ENCODE measurements at regions not wholly inside any gene's neighbourhood (a gene's known extent, or its start where the extent isn't known, plus 50 kb on each side); places are given as distances from the start of the nearest gene placed in this dataset.

DNA sequence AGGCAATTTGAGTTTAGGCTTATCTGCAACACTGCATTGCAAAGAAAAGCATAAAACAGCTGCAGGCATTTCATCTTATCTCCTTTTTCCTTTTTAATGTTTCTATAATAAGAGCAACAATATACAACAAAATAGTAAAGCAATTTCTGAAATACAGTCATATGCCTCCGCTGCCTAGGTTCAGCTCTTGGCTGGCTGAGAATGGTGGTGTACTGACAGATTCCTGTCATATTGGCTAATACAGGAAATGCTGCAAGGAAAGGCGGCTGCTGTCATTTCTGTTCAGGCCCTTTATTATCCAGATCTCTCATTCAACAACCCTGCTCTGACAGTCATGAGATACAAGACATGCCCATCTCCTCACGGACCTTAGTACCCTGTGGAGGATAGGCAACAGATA, 677.0 kb downstream of the TAF11L14 start:
- H3K9me3 Mint-ChIP-seq (ENCODE audit: unreplicated experiment): no peaks in the 10 kb centered on the region
- H3K36me3 Mint-ChIP-seq (ENCODE audit: unreplicated experiment): peaks cover 6% of the 10 kb centered on the region

DNA sequence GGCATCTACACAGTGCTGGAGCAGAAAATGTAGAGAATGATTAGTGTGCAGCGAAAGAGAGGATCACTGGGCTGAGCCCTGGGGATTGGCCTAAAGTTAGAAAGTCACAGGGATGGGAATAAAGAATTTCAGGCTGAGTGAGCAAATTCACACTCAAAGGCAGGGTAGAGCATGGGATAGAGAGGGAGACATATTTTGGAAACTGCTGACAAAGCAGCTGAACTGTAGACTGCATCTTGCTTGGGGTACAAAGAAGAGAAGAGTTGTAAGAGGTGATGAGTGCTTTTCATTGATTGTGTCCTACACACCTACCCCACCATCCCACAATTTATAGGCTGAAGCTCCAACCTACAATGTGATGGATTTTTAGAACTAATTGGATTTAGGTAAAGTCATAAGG, 677.8 kb downstream of the TAF11L14 start:
- Mint-ChIP-seq H3K36me3 (ENCODE audit: unreplicated experiment) (peaks cover 6% of the 10 kb centered on the region), H3K27ac (ENCODE audit: unreplicated experiment) (no peak overlapping the region), H3K9me3 (ENCODE audit: unreplicated experiment) (no peaks in the 10 kb centered on the region), H3K27me3 (ENCODE audit: unreplicated experiment) (no peaks in the 10 kb centered on the region), H3K4me3 (ENCODE audit: unreplicated experiment) (no peak overlapping the region), H3K4me1 (ENCODE audit: low read depth, unreplicated experiment) (peaks cover 3% of the 10 kb centered on the region)
- TF ChIP-seq, protein P1, sequence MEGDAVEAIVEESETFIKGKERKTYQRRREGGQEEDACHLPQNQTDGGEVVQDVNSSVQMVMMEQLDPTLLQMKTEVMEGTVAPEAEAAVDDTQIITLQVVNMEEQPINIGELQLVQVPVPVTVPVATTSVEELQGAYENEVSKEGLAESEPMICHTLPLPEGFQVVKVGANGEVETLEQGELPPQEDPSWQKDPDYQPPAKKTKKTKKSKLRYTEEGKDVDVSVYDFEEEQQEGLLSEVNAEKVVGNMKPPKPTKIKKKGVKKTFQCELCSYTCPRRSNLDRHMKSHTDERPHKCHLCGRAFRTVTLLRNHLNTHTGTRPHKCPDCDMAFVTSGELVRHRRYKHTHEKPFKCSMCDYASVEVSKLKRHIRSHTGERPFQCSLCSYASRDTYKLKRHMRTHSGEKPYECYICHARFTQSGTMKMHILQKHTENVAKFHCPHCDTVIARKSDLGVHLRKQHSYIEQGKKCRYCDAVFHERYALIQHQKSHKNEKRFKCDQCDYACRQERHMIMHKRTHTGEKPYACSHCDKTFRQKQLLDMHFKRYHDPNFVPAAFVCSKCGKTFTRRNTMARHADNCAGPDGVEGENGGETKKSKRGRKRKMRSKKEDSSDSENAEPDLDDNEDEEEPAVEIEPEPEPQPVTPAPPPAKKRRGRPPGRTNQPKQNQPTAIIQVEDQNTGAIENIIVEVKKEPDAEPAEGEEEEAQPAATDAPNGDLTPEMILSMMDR (IDR thresholded peaks at IDR 0.05; ENCODE audit: partially characterized antibody, unreplicated experiment): no peak
- no peak for DNase-seq

More for the DNA sequence above, 677.0 kb downstream of the TAF11L14 start:
- H3K4me3 Mint-ChIP-seq (ENCODE audit: unreplicated experiment): no peak overlapping the region
- TF ChIP-seq, protein P1 (IDR thresholded peaks at IDR 0.05; ENCODE audit: partially characterized antibody, unreplicated experiment): no peak
- no peak overlapping the region for H3K27ac Mint-ChIP-seq (ENCODE audit: unreplicated experiment)
- H3K27me3 Mint-ChIP-seq (ENCODE audit: unreplicated experiment): no peaks in the 10 kb centered on the region
- H3K4me1 Mint-ChIP-seq (ENCODE audit: low read depth, unreplicated experiment): peaks cover 3% of the 10 kb centered on the region
- no peak for DNase-seq

DNA sequence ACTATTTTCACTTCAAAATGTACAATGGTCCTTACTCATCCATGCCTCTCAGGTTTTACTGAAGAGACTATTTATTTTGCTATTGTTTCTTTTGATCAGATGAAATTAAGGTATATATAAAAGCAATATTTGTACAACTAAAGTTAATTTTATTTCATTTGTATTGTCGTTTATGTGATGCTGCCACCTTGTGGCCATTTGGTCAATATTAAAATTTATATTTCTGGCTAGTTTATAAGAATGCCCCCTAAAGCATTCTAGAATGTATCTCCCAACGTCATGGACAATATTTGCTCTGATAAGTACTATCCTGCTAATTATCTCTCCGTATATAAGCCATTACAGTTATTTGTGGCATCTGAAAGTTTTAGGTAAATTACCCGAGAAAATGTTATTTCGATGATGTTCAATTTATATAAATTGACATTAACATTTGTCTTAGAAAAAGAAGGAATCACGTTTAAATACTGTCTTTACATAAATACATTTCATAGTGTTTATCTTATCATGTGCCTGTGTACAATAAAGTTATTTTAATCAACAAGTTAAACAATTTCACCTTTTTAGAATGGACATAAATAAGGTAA, 680.0 kb downstream of the TAF11L14 start:
- Mint-ChIP-seq H3K4me3 (ENCODE audit: unreplicated experiment) (no peak overlapping the region), H3K4me1 (ENCODE audit: low read depth, unreplicated experiment) (peaks cover 3% of the 10 kb centered on the region), H3K27me3 (ENCODE audit: unreplicated experiment) (no peaks in the 10 kb centered on the region), H3K36me3 (ENCODE audit: unreplicated experiment) (peaks cover 6% of the 10 kb centered on the region), H3K27ac (ENCODE audit: unreplicated experiment) (no peak overlapping the region), H3K9me3 (ENCODE audit: unreplicated experiment) (no peaks in the 10 kb centered on the region)
- TF ChIP-seq, protein P1 (IDR thresholded peaks at IDR 0.05; ENCODE audit: partially characterized antibody, unreplicated experiment): peak; percentile 91
- no peak for DNase-seq

DNA sequence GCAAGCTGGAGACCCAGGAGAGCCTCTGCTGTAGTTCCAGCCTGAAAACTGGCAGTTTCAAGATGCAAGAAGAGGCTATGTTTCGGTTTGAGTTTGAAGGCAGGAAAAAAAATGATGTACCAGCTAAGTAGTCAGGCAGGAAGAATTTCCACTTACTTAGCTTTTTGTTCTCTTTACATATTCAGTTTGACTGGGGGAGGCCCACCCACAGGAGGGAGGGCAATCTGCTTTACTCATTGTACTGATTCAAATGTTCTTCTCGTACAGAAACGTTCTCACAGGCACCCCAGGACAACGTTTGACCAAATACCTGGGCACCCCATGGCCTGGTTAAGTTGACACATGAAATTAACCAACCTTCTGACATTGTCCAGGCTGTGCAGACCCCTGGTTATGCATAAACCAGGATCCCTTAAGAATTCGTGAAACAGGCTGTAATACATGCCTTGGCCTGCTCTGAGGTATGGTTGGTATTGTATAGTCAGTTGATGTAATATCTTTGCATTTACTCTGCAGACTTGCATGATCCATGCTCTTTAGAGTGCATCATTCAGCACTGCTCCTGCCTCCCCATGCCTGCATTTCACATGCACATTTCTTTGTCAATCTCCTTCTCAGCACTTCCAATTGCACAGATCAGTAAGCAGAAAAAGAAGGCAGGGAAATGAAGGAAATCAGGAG, 687.1 kb downstream of the TAF11L14 start:
- Mint-ChIP-seq H3K4me3 (ENCODE audit: unreplicated experiment) (no peak overlapping the region), H3K4me1 (ENCODE audit: low read depth, unreplicated experiment) (no peaks in the 10 kb centered on the region), H3K27me3 (ENCODE audit: unreplicated experiment) (no peaks in the 10 kb centered on the region), H3K9me3 (ENCODE audit: unreplicated experiment) (peaks cover 1% of the 10 kb centered on the region), H3K27ac (ENCODE audit: unreplicated experiment) (no peak overlapping the region), H3K36me3 (ENCODE audit: unreplicated experiment) (no peaks in the 10 kb centered on the region)
- TF ChIP-seq, protein P1 (IDR thresholded peaks at IDR 0.05; ENCODE audit: partially characterized antibody, unreplicated experiment): no peak
- DNase-seq: no peak

DNA sequence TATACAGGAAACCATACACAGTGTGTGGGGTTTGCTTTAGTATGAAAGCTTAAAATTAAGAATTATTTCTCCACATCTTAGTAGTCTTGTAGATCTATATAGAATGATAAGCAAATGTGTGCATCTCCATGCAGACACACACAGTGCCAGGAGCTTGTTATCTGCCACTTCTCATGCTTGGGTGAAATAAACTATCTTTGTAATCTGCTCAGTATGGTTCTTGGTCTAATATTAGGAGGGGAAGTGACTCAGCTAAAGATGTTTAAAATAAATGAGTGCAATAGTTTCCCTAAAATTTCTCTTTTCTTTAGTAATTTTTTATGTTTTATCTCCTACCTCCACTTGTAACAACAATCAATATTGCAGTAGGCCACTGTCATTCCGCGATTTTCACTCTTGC, 689.6 kb downstream of the TAF11L14 start:
- TF ChIP-seq, protein P1 (IDR thresholded peaks at IDR 0.05; ENCODE audit: partially characterized antibody, unreplicated experiment): no peak
- DNase-seq: no peak
- no peaks in the 10 kb centered on the region for H3K36me3 Mint-ChIP-seq (ENCODE audit: unreplicated experiment)
- H3K27me3 Mint-ChIP-seq (ENCODE audit: unreplicated experiment): no peaks in the 10 kb centered on the region
- no peak overlapping the region for H3K4me3 Mint-ChIP-seq (ENCODE audit: unreplicated experiment)
- H3K4me1 Mint-ChIP-seq (ENCODE audit: low read depth, unreplicated experiment): no peaks in the 10 kb centered on the region
- peaks cover 1% of the 10 kb centered on the region for H3K9me3 Mint-ChIP-seq (ENCODE audit: unreplicated experiment)
- no peak overlapping the region for H3K27ac Mint-ChIP-seq (ENCODE audit: unreplicated experiment)

All from glutamatergic neuron (in vitro differentiated cells).